IPS-18a (cell line): ENCODE measurements at regions not wholly inside any gene's neighbourhood (a gene's known extent, or its start where the extent isn't known, plus 50 kb on each side); places are given as distances from the start of the nearest gene placed in this dataset.

Experiments used
- H3K27ac ChIP-seq: one replicate; pipeline ENCODE4 v1.5.1; 2013; ENCODE audit warnings: low read length
- H3K27me3 ChIP-seq: one replicate; pipeline ENCODE4 v1.6.1; 2013; ENCODE audit warnings: mild to moderate bottlenecking, low read length; ENCODE audit not compliant: control insufficient read depth, insufficient read depth
- H3K36me3 ChIP-seq: one replicate; pipeline ENCODE4 v1.6.1; 2013; ENCODE audit warnings: low read depth, low read length; ENCODE audit not compliant: control insufficient read depth
- H3K4me1 ChIP-seq: one replicate; pipeline ENCODE4 v1.6.1; 2013; ENCODE audit warnings: low read depth, low read length; ENCODE audit not compliant: control insufficient read depth
- H3K4me3 ChIP-seq: one replicate; pipeline ENCODE4 v1.5.1; 2013; ENCODE audit warnings: low read length
- H3K9ac ChIP-seq: one replicate; pipeline ENCODE4 v1.6.1; 2013; ENCODE audit warnings: mild to moderate bottlenecking, low read length, moderate library complexity
- H3K9me3 ChIP-seq: one replicate; pipeline ENCODE4 v1.6.1; 2013; ENCODE audit warnings: low read depth, low read length; ENCODE audit not compliant: control insufficient read depth

- Histone ChIP-seq H3K27me3 (no peaks in the 10 kb centered on the region), H3K27ac (no peak overlapping the region), H3K4me3 (no peak overlapping the region), H3K36me3 (no peaks in the 10 kb centered on the region), H3K9ac (no peak overlapping the region), H3K9me3 (no peaks in the 10 kb centered on the region), H3K4me1 (peaks cover 6% of the 10 kb centered on the region)
Observed at GRCh38 chr6:44561832-44562665, 174.5 kb downstream of the CDC5L start.

- Histone ChIP-seq H3K4me1 (peaks cover 6% of the 10 kb centered on the region), H3K36me3 (no peaks in the 10 kb centered on the region), H3K27ac (no peak overlapping the region), H3K9me3 (no peaks in the 10 kb centered on the region), H3K4me3 (no peak overlapping the region), H3K9ac (no peak overlapping the region), H3K27me3 (no peaks in the 10 kb centered on the region)
Observed at GRCh38 chr6:44563397-44563796, 175.9 kb downstream of the CDC5L start.

GRCh38 chr6:44564906-44565524 is 177.5 kb downstream of the CDC5L start:
- Histone ChIP-seq H3K27me3 (no peaks in the 10 kb centered on the region), H3K27ac (no peak overlapping the region), H3K9ac (no peak overlapping the region), H3K4me3 (no peak overlapping the region), H3K4me1 (no peaks in the 10 kb centered on the region), H3K36me3 (no peaks in the 10 kb centered on the region), H3K9me3 (no peaks in the 10 kb centered on the region)

GRCh38 chr6:44567406-44567805 is 179.9 kb downstream of the CDC5L start:
- H3K4me1 ChIP-seq: no peaks in the 10 kb centered on the region
- no peaks in the 10 kb centered on the region for H3K9me3 ChIP-seq
- H3K4me3 ChIP-seq: no peak overlapping the region
- H3K36me3 ChIP-seq: no peaks in the 10 kb centered on the region
- no peak overlapping the region for H3K9ac ChIP-seq
- H3K27ac ChIP-seq: no peak overlapping the region
- H3K27me3 ChIP-seq: no peaks in the 10 kb centered on the region

- H3K36me3 ChIP-seq: no peaks in the 10 kb centered on the region
- no peak overlapping the region for H3K27ac ChIP-seq
- no peaks in the 10 kb centered on the region for H3K9me3 ChIP-seq
- H3K27me3 ChIP-seq: no peaks in the 10 kb centered on the region
- H3K4me3 ChIP-seq: no peak overlapping the region
- H3K4me1 ChIP-seq: no peaks in the 10 kb centered on the region
- no peak overlapping the region for H3K9ac ChIP-seq
Observed at GRCh38 chr6:44569131-44569530, 181.6 kb downstream of the CDC5L start.

GRCh38 chr6:44569931-44570385 is 182.5 kb downstream of the CDC5L start:
- no peaks in the 10 kb centered on the region for H3K4me1 ChIP-seq
- no peaks in the 10 kb centered on the region for H3K9me3 ChIP-seq
- H3K9ac ChIP-seq: no peak overlapping the region
- no peak overlapping the region for H3K4me3 ChIP-seq
- H3K27ac ChIP-seq: no peak overlapping the region
- H3K36me3 ChIP-seq: no peaks in the 10 kb centered on the region
- H3K27me3 ChIP-seq: no peaks in the 10 kb centered on the region

GRCh38 chr6:44571510-44571909 is 184.0 kb downstream of the CDC5L start:
- H3K36me3 ChIP-seq: no peaks in the 10 kb centered on the region
- H3K4me1 ChIP-seq: no peaks in the 10 kb centered on the region
- H3K4me3 ChIP-seq: no peak overlapping the region
- H3K9me3 ChIP-seq: no peaks in the 10 kb centered on the region
- H3K27ac ChIP-seq: no peak overlapping the region
- no peaks in the 10 kb centered on the region for H3K27me3 ChIP-seq
- H3K9ac ChIP-seq: no peak overlapping the region

GRCh38 chr6:44572346-44572745 is 184.8 kb downstream of the CDC5L start:
- no peaks in the 10 kb centered on the region for H3K27me3 ChIP-seq
- H3K4me3 ChIP-seq: no peak overlapping the region
- no peaks in the 10 kb centered on the region for H3K4me1 ChIP-seq
- no peak overlapping the region for H3K27ac ChIP-seq
- H3K36me3 ChIP-seq: no peaks in the 10 kb centered on the region
- no peaks in the 10 kb centered on the region for H3K9me3 ChIP-seq
- no peak overlapping the region for H3K9ac ChIP-seq

GRCh38 chr6:44575644-44576043 is 188.1 kb downstream of the CDC5L start:
- Histone ChIP-seq H3K27me3 (no peaks in the 10 kb centered on the region), H3K27ac (no peak overlapping the region), H3K4me3 (no peak overlapping the region), H3K9ac (no peak overlapping the region), H3K4me1 (no peaks in the 10 kb centered on the region), H3K9me3 (no peaks in the 10 kb centered on the region), H3K36me3 (no peaks in the 10 kb centered on the region)

- no peaks in the 10 kb centered on the region for H3K4me1 ChIP-seq
- no peak overlapping the region for H3K27ac ChIP-seq
- no peak overlapping the region for H3K9ac ChIP-seq
Observed at GRCh38 chr6:44576132-44576631, 188.7 kb downstream of the CDC5L start.

GRCh38 chr6:44580901-44581300 is 193.4 kb downstream of the CDC5L start:
- no peaks in the 10 kb centered on the region for H3K4me1 ChIP-seq
- H3K27ac ChIP-seq: no peak overlapping the region
- H3K4me3 ChIP-seq: no peak overlapping the region
- no peak overlapping the region for H3K9ac ChIP-seq
- H3K36me3 ChIP-seq: no peaks in the 10 kb centered on the region
- H3K27me3 ChIP-seq: no peaks in the 10 kb centered on the region
- H3K9me3 ChIP-seq: no peaks in the 10 kb centered on the region

More at GRCh38 chr6:44576132-44576631, 188.7 kb downstream of the CDC5L start:
- Histone ChIP-seq H3K9me3 (no peaks in the 10 kb centered on the region), H3K4me3 (no peak overlapping the region), H3K27me3 (no peaks in the 10 kb centered on the region), H3K36me3 (no peaks in the 10 kb centered on the region)
